Hematopoietic multipotent progenitor cell treated with erythropoietin and hydrocortisone succinate and interleukin-3 and kit ligand, for 17 days (in vitro differentiated cells): ENCODE measurements at regions not wholly inside any gene's neighbourhood (a gene's known extent, or its start where the extent isn't known, plus 50 kb on each side); places are given as distances from the start of the nearest gene placed in this dataset.
"Not testable (repeated sequence)": the region's sequence is repeated elsewhere in the genome, so short reads cannot be mapped to it uniquely, and the experiment has no call there.

ENCODE experiments used
- DNase-seq: peaks from one replicate; pipeline ENCODE4 v3.0.0-alpha.2; 2015; ENCODE audit warnings: low spot score

DNA sequence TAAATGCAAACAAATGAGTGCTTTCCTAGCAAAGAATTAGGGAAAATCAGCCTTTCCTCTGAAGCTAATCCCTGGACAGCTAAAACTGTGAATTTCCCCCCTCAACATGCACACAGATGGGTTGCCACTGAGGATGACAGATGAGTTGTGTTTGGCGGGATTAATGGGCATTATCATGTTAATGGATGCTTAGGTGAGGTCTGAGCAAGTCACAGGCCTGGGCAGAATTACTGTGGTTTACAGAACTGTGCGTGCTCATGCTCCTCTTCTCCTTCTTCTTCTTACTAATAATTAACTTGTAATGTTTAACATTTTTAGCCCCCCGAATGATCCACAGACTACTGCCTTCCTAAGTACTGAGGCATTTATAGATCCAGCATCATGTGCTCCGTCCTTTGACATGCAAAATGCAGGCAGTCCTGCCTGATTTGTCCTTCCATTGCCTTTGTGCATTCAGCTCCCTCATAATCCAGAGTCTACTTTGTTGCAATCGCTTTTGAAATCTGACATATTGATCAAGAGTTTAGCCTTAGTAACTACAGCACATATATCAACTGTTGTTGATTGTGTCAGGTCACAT, 753.4 kb upstream of the MMS22L start:
- no peak for DNase-seq

DNA sequence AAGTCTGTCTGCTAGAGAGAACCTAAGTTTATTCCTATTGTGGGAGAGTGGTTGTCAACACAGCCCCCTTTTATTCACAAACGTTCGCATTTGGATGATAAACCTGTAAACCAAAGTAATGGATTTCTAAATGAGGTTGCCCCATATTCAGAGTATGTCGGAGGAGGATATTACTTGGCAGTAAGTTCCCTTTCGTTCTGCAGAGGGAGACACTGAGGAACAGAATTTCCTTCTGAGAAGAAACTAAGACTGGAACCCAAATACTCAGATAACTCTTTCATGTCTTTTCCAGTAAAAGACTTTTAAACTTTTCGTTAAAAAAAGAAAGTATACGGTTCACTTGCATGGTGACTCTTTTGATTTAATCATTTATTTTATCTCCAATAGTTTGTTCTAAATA, 754.6 kb upstream of the MMS22L start:
- no peak for DNase-seq

DNA sequence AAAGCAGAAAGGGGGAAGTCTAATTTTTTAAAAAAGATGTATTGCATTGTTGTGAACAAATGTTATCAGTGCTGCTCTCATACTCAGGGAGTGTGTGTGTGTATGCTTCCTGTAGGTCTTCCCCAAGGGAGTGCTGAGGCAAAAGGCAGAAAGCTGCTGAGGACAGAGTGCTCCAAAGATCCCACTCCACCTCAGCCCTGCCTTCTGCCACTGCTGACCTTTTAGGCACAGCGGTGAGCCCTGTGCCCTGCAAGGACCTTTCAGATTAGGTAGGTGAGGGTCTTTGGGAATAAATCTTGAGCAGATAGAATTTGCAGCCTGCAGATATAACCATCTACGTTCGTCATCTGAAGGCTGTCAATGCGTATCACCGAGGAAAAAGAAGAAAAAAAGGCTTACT, 756.4 kb upstream of the MMS22L start:
- no peak for DNase-seq

DNA sequence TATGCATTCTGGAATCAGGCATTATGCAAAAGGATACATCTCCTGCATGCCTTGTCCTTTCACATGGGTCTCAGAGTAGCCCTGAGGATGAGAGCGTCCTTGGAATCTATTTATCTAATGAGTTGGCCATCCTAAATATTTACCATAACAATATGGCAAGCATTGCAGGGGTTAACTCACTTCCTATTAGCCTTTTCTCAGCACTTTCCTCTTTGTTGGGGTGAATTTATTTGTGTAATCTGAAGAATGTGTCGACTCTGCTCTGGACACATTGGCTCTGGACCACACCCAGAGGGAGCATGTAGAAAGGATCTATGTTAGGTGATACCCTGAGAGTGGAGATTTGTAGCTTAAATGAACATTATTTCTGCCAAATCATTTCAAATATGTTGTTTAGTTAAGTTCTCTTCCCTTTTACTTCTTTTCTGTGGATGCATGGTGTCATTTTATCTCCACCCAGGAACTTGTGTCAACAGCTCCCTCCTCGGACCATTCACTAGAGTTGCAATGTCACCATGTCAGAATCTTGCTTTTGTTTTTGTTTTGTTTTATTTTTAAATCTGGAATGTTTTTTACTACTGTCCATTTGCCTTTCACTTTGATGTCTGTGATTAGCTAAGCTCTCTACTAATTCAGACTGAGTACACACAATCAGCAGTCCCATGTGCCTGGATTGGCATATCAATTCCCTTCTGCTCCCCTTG, 757.0 kb upstream of the MMS22L start:
- DNase-seq = no peak

DNA sequence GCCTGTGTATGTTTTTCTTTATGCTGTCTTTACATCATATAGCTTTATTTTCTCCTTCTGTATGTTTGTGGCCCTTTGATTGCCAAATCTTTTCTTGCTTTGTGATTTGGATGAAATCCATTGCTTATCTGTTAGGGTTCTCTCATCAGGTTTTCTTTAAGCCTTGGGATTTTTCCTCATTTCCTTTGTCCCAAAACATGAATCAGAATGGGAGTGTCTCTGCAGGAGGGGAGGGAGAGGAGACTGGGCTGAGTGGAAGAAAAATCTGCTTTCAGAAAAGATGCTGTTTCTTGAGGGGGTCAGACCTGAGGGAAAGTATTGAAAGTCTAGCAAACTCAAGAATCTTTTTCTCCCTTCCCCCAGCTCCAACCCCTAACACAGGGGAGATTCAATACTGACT, 758.0 kb upstream of the MMS22L start:
- no peak for DNase-seq

DNA sequence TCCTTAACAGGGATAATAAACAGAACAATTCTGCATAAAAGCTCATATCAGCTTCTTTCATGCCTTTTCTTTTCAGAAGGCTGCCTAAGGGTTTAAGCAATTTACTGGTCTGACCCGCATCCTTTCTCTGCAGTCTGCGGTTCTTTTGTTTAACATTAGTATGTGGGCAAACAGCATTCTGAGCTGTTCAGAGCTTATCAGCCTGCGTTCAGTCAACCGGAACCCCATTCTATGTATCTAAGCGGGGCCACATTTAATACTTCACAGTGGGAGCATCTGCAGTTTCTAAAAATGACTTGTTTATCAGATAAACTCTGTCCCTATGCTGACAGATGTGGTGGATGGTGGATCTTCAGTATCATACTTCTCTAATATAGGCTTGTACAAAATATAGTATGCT, 758.9 kb upstream of the MMS22L start:
- no peak for DNase-seq

DNA sequence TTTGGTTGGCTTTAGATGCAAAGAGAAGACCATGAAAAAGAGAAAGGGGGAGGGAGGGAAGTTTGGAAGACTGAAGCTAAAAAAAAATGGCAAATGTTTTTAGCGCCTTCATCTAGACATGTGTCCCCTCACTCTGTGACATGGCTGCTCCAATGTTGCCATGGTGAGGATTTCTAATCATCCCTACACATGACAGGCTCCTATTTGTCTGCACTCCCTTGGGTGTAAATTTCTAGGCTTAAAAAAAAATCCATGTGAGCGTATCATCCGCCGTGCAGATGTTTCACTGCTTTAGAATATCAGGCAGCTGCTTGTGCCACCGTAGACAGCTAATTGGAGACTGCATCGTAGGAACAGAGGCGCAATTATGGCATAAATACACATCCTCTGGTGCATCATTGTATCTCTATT, 761.1 kb upstream of the MMS22L start:
- DNase-seq = no peak

DNA sequence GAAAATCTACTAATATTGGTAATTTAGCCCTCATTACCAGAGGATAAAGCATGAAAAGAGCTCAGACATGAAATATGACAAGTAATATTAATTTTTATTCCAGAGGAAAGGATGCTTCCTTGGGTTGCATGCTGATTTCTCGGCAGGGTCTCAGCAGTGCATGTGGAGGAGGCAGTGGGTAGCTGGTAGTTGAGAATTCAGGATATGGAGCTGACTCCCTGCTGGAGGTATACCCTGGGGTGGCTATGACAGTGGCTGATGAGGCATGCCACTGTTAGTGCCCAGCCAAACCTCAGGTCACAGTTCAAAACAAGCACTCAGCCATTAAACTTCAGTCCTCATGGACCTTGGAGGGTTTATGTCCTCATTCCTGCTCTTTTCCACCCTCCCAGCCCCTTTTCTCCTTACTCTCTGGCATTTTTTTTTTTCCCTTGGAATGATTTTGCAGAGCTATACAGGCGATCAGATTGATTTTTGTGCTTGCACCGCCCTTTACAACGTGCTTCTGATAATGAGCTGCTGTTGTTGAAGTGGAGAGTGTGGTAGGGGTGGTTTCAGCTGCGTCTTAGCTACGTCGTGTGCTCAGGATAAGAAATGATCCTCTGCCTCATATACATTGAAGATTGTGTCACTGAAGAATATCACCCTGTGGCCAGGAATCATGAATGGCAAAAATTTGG, 761.9 kb upstream of the MMS22L start:
- DNase-seq = no peak

DNA sequence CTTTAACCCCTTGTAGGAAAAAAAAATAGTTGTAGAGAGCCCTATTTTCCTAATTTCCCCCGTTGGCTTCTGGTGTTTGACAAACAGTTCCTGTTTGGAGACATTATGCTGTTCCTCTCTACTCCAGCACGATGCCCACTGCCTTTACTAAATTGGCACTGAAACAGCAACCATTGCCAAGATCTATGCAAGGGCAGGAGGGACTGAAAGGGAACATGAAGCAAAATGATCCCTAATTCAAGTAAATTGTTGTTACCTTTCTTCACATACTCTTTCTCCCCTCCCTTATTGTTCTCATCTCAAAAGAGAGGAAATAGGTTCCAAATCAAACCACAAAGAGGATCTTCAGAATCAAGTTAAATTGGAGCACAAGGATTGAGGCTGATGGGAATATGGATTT, 764.1 kb upstream of the MMS22L start:
- no peak for DNase-seq

DNA sequence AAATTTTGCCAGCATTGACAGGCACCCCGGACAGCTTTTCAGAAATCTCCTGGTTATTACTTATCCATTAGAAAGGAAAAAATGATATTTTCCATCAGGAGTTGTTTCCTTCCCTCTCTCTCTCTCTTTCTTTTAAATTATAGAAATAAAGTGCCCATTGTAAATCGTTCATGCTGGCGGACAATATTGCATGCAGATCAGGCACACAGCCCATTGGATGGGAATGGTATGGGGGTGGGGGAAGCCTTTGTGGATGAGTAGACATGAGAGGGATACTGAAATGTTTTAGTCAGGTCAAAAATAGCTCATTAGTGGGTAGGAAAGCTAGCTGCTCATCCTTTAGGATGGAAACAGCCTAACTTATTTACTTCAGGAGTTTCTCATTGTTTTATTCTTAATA, 764.9 kb upstream of the MMS22L start:
- no peak for DNase-seq

DNA sequence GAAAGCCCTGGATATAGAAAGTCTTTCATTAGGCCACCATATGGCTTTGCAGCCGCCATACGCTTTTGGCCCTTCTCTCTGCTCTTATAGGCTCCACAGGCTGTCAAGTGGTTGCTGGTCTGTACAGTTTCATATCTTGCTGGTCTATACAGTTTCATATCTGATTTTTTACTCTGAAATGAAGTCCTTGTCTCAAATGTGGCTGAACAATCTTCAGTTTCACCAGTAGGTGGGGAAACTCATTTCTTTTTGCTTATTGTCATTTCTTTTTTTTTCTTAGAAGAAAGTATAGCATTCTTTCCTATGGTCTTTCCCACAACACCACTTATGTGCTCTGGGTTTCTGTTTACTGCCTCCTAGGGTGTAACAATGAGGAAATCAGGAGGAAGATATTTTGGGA, 771.4 kb upstream of the MMS22L start:
- no peak for DNase-seq

DNA sequence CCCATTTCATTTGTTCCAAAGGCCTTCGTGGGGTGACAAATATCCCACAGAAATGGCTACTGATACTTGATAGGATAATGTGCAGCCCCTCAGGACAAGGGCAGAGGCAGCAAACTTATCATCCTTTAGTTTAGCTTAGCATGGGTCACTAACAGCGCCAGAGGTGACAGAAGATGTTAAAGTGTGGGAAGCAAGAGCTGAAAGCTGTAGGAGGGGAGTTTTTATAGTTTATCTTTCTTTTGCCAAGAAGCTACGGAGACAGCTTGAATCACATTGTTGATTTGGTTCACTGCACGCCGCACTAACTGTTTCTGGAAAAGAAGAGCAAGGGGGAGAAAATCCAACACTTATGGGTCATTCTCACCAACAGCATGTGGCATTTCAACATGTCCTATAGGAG, 773.9 kb upstream of the MMS22L start:
- DNase-seq = no peak

DNA sequence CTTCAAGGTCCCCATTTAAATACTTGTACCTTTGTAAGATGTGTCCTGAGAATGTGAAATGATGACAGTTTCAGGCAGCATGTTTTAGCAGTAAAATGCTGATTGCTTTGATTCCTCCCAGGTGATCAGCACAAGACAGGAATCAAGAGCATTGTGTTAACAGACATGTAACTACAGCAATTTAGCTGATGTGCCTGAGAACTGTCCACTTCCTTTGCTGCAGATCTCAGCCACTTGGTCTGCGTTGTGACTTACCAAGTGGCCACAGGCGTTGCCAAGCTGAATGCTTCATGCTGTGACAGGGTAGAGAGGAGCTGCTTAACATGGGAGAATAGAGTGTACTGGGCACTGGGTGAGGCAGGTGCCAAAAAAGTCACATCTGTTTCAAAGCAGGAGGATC, 767.0 kb upstream of the POU3F2 start:
- DNase-seq = no peak

DNA sequence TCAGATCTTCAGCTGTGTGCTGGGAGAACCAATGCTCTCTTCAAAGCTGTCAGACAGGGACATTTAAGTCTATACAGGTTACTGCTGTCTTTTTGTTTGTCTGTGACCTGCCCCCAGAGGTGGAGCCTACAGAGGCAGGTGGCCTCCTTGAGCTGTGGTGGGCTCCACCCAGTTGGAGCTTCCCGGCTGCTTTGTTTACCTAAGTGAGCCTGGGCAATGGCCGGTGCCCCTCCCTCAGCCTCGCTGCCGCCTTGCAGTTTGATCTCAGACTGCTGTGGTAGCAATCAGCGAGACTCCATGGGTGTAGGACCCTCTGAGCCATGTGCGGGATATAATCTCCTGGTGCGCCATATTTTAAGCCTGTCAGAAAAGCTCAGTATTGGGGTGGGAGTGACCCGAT, 745.8 kb upstream of the POU3F2 start:
- DNase-seq = not testable (repeated sequence)

DNA sequence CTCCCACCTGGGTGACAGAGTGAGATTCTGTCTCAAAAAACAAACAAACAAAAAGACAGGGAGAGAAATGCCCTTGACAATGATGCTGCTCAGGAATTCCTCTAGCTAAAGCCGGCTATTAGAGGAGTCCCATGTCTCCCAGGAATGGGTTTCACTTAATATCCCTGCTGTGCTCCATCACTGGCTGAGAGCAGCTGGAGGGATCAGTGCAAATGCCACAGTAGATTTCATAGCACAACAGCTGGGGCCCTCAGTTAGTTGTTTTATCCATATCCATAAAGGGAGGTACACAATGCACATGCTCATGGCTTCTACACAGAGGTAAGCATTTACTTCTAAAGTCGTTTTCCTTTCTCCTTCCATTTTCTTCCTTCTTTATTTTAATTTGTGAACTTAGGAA, 742.0 kb upstream of the POU3F2 start:
- no peak for DNase-seq

DNA sequence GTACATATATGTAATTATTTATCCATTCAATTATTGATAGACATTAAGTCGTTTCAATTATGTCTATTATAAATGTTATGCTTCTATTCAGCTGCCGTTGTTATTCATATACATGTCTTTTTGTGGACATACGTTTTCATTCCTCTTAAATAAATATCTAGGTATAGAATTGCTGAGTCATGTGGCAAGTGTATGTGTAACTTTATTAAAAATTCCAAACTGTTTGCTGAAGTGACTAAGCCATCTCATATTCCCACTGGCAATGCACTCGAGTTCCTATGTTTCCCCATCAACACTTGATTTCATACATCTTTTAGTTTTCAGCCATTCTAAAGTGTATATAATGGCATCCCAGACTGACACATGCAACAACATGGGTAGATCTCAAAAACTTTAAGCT, 739.7 kb upstream of the POU3F2 start:
- no peak for DNase-seq

DNA sequence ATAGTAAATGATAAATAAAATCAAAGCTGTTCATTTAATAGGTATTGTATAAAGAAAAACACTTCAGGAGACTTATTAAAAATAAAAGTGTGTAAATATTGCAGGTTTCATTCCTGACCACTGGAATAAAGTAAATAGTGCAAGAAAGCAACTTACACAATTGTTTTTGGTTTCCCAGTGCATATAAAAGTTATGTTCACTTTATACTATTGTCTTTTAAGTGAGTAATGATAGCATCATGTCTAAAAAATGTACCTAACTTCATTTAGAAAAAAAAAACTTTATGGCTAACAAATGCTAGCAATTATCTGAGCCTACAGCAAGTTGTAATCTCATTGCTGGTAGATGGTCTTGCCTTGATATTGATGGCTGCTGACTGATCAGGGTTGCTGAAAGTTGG, 726.6 kb upstream of the POU3F2 start:
- no peak for DNase-seq

DNA sequence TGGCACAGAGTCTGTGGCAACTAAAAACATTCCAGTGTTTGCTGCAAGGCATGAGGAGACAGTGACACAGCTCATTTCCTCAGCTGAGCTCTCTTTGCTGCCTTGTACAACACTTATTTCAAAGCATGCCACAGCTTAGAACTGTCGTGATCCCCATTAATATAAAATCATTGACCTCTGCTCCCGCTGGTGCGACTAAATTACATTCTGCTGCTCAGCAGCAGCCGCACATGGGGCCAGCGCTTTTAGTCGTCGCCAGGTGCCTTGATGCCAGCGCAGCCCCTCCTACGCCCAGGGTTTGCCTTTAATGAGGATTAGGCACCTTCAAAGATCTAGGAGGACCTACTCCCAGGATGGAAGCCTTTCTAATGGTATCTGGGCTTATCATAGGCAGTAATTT, 717.9 kb upstream of the POU3F2 start:
- DNase-seq = no peak

DNA sequence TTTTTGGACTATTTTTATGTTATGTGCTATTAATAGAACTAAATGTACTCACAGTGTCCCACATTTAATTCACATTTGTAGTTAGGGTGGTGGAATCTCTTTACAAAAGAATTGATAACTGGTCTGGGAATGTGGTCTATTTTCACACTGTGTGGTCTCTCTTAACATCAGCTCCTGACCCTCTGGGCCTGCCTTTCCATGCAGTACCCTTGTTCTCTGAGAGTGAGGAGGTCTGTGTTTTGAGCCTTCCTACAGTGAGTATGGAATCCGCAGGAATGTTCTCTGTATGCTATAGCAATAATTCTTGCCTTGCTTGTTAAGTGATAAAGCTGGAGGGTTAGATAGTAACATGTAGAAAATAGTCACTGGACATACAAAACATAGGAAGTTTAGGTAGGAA, 717.3 kb upstream of the POU3F2 start:
- DNase-seq = no peak

DNA sequence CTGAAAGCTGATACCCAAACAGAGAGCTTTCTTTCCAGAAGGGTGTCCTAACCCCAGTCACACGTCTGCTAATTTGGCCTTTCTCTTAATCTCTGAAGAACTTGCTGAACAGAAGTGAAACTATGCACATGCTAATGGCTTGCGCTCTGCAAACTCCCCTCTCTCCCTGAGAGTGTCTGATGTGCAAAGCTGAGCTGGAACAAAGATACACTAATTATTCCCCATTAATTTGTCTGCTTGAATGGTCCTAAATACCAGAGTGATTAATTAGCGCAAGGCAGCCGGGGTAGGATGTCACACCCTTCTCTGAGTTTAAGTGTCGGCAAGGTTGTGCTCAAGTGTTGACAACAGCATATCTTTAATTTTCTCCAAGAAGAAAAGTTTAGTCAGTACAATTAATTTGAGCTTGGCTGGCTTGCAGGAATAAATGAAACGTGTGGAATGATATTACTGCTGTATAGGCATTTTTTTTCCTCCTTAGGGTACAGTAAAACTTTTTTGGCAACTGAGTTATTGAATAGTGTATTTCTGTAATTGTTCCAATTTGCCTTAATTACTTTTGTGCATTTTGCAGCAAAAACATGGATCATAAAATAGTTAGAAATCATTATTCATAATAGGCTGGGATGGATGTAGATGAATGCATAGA, 715.9 kb upstream of the POU3F2 start:
- DNase-seq = no peak

DNA sequence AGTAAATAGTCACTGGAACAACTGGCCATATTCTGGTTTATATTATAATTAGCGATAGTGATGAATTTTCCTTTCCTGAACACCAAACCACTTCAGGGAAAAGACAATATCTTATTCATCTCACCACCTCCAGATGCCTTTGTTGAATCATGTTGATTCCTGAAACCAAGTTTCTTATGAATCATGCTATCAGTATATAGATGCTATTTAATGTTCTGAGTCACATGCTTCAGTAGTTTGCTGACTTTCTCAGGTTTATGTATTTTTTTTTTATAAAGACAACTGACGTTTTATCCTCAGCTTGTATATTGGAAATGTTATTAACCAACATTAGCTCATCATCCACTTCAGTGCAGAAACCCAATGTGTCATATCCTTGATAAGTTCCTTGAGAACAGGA, 710.2 kb upstream of the POU3F2 start:
- DNase-seq = no peak

DNA sequence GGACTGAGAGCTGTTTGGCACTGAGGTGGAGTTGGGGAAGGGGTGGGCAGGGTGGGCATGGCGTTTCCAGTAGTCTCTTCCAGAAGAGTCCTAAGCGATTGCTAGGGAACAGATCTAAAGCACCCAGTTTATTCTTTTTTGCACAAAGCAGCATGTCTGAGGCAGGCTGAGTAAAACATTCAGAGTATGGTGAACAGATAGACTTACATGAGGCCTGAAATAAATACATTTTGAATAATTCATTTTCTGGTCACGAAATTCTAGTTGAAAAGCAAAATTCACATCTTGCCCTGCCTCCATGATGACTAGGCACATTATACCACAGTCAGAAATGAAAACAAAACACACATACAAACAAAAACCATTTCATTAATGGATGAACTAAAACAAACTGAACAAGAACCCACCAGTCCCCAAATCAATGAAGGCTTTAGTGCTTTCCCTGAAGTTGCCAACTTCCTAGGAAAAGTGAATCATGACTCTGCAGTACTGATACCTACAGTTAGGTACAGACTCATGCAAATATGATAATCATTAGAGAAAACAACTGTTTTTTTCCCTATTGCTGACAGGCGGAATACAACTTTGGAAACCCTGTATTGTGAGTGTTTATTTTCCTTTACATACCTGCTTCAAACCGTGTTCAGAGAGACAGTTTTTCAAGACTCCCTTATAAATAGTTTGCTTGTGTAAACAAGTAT, 702.9 kb upstream of the POU3F2 start:
- DNase-seq = no peak

DNA sequence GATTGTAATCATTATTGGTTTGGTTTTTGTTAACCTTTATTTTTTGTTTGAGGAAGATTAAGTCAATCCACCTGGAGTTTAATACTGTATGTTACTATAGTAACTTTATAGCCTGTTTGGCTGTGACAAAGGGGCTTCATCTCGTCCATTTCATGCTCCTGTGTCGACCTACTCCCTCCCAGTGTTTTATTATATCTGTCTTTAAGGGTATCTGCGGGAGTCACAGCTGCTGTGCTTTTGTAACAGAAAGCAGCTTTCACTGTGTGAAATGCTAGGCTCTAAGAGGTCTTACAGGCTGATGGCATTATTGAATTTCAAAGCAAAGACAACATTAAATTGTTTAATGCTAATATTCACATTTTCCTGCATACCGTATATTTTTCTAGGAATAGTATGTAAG, 698.0 kb upstream of the POU3F2 start:
- DNase-seq = no peak
